Inferior parietal cortex (tissue), 1 donor: ENCODE measurements at regions not wholly inside any gene's neighbourhood (a gene's known extent, or its start where the extent isn't known, plus 50 kb on each side); places are given as distances from the start of the nearest gene placed in this dataset.

Experiments used
- DNase-seq: peaks from one replicate; pipeline ENCODE4 v3.0.0-alpha.2; 2016; ENCODE audit errors: extremely low spot score

GRCh38 chr11:62073061-62073460 is 50.8 kb upstream of the INCENP start:
- no peak for DNase-seq

GRCh38 chr11:62071408-62071807 is 52.4 kb upstream of the INCENP start:
- DNase-seq, result no peak

- DNase-seq, result no peak
These were observed 53.6 kb upstream of the INCENP start for GRCh38 chr11:62069986-62070919.

- no peak for DNase-seq
These were observed 54.4 kb upstream of the INCENP start for GRCh38 chr11:62069374-62069773.

- no peak for DNase-seq
These were observed 55.1 kb upstream of the INCENP start for GRCh38 chr11:62068730-62069129.

GRCh38 chr11:62067741-62068140 is 56.1 kb upstream of the INCENP start:
- no peak for DNase-seq

GRCh38 chr11:62064221-62064620 is 59.6 kb upstream of the INCENP start:
- DNase-seq, result no peak

GRCh38 chr11:62062223-62062861 is 61.5 kb upstream of the INCENP start:
- no peak for DNase-seq

- peak; percentile 50 for DNase-seq
These were observed 62.2 kb upstream of the INCENP start for GRCh38 chr11:62061356-62062222.

GRCh38 chr11:62057069-62057468 is 66.7 kb upstream of the INCENP start:
- no peak for DNase-seq

- no peak for DNase-seq
These were observed 67.8 kb upstream of the INCENP start for GRCh38 chr11:62055970-62056369.

GRCh38 chr11:62054484-62055121 is 69.2 kb upstream of the INCENP start:
- DNase-seq, result no peak

- no peak for DNase-seq
These were observed 69.7 kb upstream of the INCENP start for GRCh38 chr11:62054081-62054480.

- no peak for DNase-seq
These were observed 73.1 kb upstream of the INCENP start for GRCh38 chr11:62050716-62051115.

GRCh38 chr11:62048100-62048499 is 75.7 kb upstream of the INCENP start:
- no peak for DNase-seq

- no peak for DNase-seq
These were observed 77.2 kb upstream of the INCENP start for GRCh38 chr11:62046568-62047100.

- DNase-seq, result no peak
These were observed 77.2 kb upstream of the FTH1 start for GRCh38 chr11:62044639-62045121.

GRCh38 chr11:62035293-62035692 is 67.9 kb upstream of the FTH1 start:
- DNase-seq, result no peak

- no peak for DNase-seq
These were observed 66.6 kb upstream of the FTH1 start for GRCh38 chr11:62034036-62034338.

- DNase-seq, result no peak
These were observed 66.0 kb upstream of the FTH1 start for GRCh38 chr11:62033191-62034035.
